Trophoblast cell (in vitro differentiated cells and primary cell): ENCODE measurements at regions not wholly inside any gene's neighbourhood (a gene's known extent, or its start where the extent isn't known, plus 50 kb on each side); places are given as distances from the start of the nearest gene placed in this dataset.
"Not testable (repeated sequence)": the region's sequence is repeated elsewhere in the genome, so short reads cannot be mapped to it uniquely, and the experiment has no call there.

ENCODE experiments used
- DNase-seq, 2 donors: peaks; one replicate each; pipeline ENCODE4 v3.0.0-alpha.2; 2016
- H2AFZ ChIP-seq: 2 replicates; pipeline ENCODE4 v1.6.1; 2013; ENCODE audit warnings: low read length, moderate library complexity, mild to moderate bottlenecking; ENCODE audit not compliant: insufficient read depth, poor library complexity
- H2AK5ac ChIP-seq: 2 replicates; pipeline ENCODE4 v1.6.1; 2013; ENCODE audit warnings: mild to moderate bottlenecking, low read length
- H2BK120ac ChIP-seq: 2 replicates; pipeline ENCODE4 v1.6.1; 2013; ENCODE audit warnings: low read length, mild to moderate bottlenecking, moderate library complexity; ENCODE audit not compliant: insufficient read depth, poor library complexity
- H2BK12ac ChIP-seq: 2 replicates; pipeline ENCODE4 v1.6.1; 2013; ENCODE audit warnings: mild to moderate bottlenecking, low read length, moderate library complexity
- H2BK5ac ChIP-seq: 2 replicates; pipeline ENCODE4 v1.6.1; 2013; ENCODE audit warnings: low read length, low read depth, moderate library complexity, mild to moderate bottlenecking; ENCODE audit not compliant: poor library complexity
- H3K14ac ChIP-seq: 2 replicates; pipeline ENCODE4 v1.6.1; 2013; ENCODE audit warnings: mild to moderate bottlenecking, low read length
- H3K18ac ChIP-seq: 2 replicates; pipeline ENCODE4 v1.6.1; 2013; ENCODE audit warnings: mild to moderate bottlenecking, low read length
- H3K23ac ChIP-seq: 2 replicates; pipeline ENCODE4 v1.6.1; 2013; ENCODE audit warnings: low read length
- H3K27ac ChIP-seq: 2 replicates; pipeline ENCODE4 v1.5.1; 2013; ENCODE audit warnings: low read depth, mild to moderate bottlenecking, inconsistent platforms, low read length, moderate library complexity
- H3K27me3 ChIP-seq: 2 replicates; pipeline ENCODE4 v1.6.1; 2013; ENCODE audit warnings: inconsistent platforms, mild to moderate bottlenecking, low read length, moderate library complexity; ENCODE audit not compliant: insufficient read depth
- H3K36me3 ChIP-seq, 2 experiments: 1 replicate in 1 of 2; 2 replicates in 1 of 2; pipeline ENCODE4 v1.6.1; 2013; ENCODE audit warnings: low read length in 2 of 2, mild to moderate bottlenecking in 2 of 2, moderate library complexity in 1 of 2; ENCODE audit not compliant: insufficient read depth in 2 of 2, control insufficient read depth in 1 of 2
- H3K4ac ChIP-seq: 2 replicates; pipeline ENCODE4 v1.6.1; 2013; ENCODE audit warnings: low read depth, mild to moderate bottlenecking, low read length, moderate library complexity
- H3K4me1 ChIP-seq, 2 experiments: 1 replicate in 1 of 2; 2 replicates in 1 of 2; pipeline ENCODE4 v1.6.1; 2013; ENCODE audit warnings: low read length in 2 of 2, mild to moderate bottlenecking in 2 of 2, moderate library complexity in 1 of 2; ENCODE audit not compliant: insufficient read depth in 2 of 2, control insufficient read depth in 1 of 2
- H3K4me2 ChIP-seq: 2 replicates; pipeline ENCODE4 v1.6.1; 2013; ENCODE audit warnings: inconsistent platforms, mild to moderate bottlenecking, low read length, moderate library complexity
- H3K4me3 ChIP-seq: 2 replicates; pipeline ENCODE4 v1.5.1; 2013; ENCODE audit warnings: mild to moderate bottlenecking, low read depth, low read length, inconsistent platforms
- H3K79me1 ChIP-seq: one replicate; pipeline ENCODE4 v1.6.1; 2013; ENCODE audit warnings: low read length
- H3K79me2 ChIP-seq: 2 replicates; pipeline ENCODE4 v1.6.1; 2013; ENCODE audit warnings: low read length, mild to moderate bottlenecking; ENCODE audit not compliant: control insufficient read depth, insufficient read depth, poor library complexity
- H3K9ac ChIP-seq: 2 replicates; pipeline ENCODE4 v1.6.1; 2013; ENCODE audit warnings: mild to moderate bottlenecking, low read length
- H3K9me3 ChIP-seq: 2 replicates; pipeline ENCODE4 v1.6.1; 2013; ENCODE audit warnings: low read depth, mild to moderate bottlenecking, control low read depth, inconsistent platforms, low read length; ENCODE audit not compliant: insufficient read depth
- H4K12ac ChIP-seq: 2 replicates; pipeline ENCODE4 v1.6.1; 2013; ENCODE audit warnings: low read depth, mild to moderate bottlenecking, low read length, moderate library complexity
- H4K8ac ChIP-seq: 2 replicates; pipeline ENCODE4 v1.6.1; 2013; ENCODE audit warnings: low read depth, mild to moderate bottlenecking, low read length, moderate library complexity
- H4K91ac ChIP-seq: one replicate; pipeline ENCODE4 v1.6.1; 2013; ENCODE audit warnings: low read depth, mild to moderate bottlenecking, low read length, moderate library complexity
- WGBS: extraction: QIAGEN DNeasy Blood & Tissue Kit; methylation state at CpG from one replicate; pipeline ENCODE4 v1.1.7; 2013; ENCODE audit warnings: missing lambda C conversion rate; ENCODE audit not compliant: insufficient read length, insufficient coverage; ENCODE audit errors: extremely low coverage; 5-methylcytosine and 5-hydroxymethylcytosine counted together

DNA sequence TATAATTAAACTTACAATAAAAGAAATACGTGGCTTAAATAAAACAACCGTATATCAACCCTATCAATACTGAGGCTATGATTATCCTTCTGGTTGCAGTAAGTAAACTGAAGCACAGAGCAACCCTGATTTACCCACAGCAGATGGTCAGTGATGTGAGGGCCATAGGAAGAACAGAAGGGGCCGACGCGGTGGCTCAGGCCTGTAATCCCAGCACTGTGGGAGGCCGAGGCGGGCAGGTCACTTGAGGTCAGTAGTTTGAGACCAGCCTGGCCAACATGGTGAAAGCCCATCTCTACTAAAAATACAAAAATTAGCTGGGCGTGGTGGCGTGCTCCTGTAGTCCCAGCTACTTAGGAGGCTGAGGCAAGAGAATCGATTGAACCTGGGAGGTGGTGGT, 94.2 kb upstream of the SLC25A33 start:
- Histone ChIP-seq H3K79me2 (peaks cover 18% of the 10 kb centered on the region), H3K4me1 (peaks cover 53 to 62% of the 10 kb centered on the region in 2 experiments), H3K14ac (peak overlapping the region; percentile 92), H3K27ac (peak overlapping the region; percentile 100), H4K91ac (peak overlapping the region; percentile 99), H4K8ac (peak overlapping the region; percentile 61), H2BK120ac (peak overlapping the region; percentile 97), H3K4ac (peak overlapping the region; percentile 88), H2AK5ac (peak overlapping the region; percentile 93), H2BK5ac (peak overlapping the region; percentile 94), H2BK12ac (peak overlapping the region; percentile 99), H3K18ac (peak overlapping the region; percentile 92), H3K79me1 (peaks cover 74% of the 10 kb centered on the region)
- H3K27me3 ChIP-seq, H3K23ac ChIP-seq, H3K9ac ChIP-seq, H4K12ac ChIP-seq, H3K9me3 ChIP-seq, H3K36me3 ChIP-seq, H3K4me2 ChIP-seq, H3K4me3 ChIP-seq, H2AFZ ChIP-seq: not testable (repeated sequence)
- no CpG with 5 or more reads among the region's 10 CpGs for WGBS
- peak; percentile 72 to 82 for DNase-seq

DNA sequence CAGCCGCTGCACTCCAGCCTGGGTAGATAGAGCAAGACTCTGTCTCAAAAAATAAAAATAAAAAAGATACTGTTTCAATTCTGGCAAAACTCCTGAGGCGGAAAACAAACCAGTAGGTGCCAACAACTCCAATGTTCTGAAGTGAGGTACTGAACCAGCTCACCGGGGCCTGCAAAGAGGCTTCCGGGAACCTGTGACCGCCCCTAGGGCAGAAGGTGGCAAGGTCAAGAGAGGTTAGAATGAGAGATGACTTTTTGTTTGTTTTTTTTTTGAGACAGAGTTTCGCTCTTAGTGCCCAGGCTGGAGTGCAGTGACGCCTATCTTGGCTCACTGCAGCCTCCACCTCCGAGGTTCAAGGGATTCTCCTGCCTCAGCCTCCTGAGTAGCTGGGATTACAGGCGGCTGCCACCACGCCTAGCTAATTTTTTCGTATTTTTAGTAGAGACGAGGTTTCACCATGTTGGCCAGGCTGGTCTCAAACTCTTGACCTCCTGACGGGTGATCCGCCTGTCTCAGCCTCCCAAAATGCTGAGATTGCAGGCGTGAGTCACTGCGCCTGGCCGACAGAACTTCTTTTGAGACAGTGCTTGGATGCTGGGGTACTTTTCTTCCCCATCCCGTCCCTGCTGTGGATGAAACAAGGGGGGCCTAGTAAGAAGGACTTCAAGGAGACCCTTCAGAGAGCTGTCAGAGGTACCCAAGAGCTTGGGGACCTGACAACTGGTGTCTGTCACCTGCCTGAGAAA, 91.9 kb upstream of the SLC25A33 start:
- no peaks in the 10 kb centered on the region for H3K36me3 ChIP-seq
- H3K79me1 ChIP-seq = peaks cover 78% of the 10 kb centered on the region
- H4K91ac ChIP-seq = peak overlapping the region; percentile 99
- no peak overlapping the region for H3K23ac ChIP-seq
- no peaks in the 10 kb centered on the region for H3K27me3 ChIP-seq
- H2AK5ac ChIP-seq = peak overlapping the region; percentile 95
- peak overlapping the region; percentile 98 for H3K14ac ChIP-seq
- WGBS = no CpG with 5 or more reads among the region's 18 CpGs
- peak overlapping the region; percentile 49 for H4K12ac ChIP-seq
- peak; percentile 36 to 37 for DNase-seq
- peaks cover 54 to 59% of the 10 kb centered on the region in 2 experiments for H3K4me1 ChIP-seq
- H3K18ac ChIP-seq = peak overlapping the region; percentile 95
- H2BK12ac ChIP-seq = peak overlapping the region; percentile 100
- peak overlapping the region; percentile 98 for H2BK120ac ChIP-seq
- H2BK5ac ChIP-seq = peak overlapping the region; percentile 98
- H4K8ac ChIP-seq = peak overlapping the region; percentile 83
- H3K4me3 ChIP-seq = no peak overlapping the region
- no peaks in the 10 kb centered on the region for H3K9me3 ChIP-seq
- peak overlapping the region; percentile 92 for H3K4ac ChIP-seq
- H3K9ac ChIP-seq = no peak overlapping the region
- H3K79me2 ChIP-seq = peaks cover 18% of the 10 kb centered on the region
- H2AFZ ChIP-seq = peak overlapping the region; percentile 38
- H3K4me2 ChIP-seq = no peak overlapping the region
- H3K27ac ChIP-seq = peak overlapping the region; percentile 100

DNA sequence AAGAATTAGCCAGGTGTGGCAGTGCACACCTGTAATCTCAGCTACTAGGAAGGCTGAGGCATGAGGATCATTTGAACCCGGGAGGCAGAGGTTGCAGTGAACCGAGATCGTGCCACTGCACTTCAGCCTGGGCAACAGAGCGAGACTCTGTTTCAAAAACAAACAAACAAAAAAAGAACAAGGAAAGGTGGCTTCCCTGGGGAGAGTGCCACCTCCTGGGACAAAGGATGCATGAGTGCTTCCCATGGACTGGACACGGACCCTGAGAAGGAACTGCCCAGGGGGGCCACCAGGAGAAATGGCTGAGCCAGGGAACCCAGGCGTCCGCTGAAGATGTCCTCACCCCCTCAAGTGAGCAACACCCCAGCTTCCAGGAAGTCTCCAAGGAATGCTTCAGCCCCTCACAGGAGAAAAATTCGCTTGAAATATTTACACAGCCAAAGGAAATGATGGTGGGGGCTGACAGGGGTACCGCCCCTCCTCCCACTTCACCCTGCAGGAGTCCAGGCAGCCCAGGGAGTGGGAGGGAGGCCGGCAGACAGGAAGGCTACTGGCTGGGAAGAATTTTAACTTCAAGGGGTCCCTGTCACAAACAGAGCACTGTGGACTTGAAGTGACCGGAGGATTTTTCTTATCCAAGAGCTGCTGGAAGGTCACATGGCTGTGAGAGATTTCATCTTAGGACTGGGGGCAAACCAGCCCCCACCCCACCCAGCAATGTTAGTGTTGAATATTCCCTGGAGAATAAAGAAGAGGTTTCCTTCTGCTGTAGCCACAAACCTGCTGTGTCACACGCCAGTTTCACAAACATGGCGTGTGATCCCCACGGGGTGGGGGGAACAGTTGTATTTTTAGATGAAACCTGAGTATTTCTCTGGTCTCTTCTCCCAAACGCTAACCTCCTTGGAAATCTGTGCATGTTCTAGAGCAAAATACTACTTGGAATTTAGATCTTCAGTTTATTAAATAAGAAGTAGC, 90.8 kb upstream of the SLC25A33 start:
- Histone ChIP-seq H3K79me2 (peaks cover 20% of the 10 kb centered on the region), H2BK5ac (peak overlapping the region; percentile 98), H3K36me3 (no peaks in the 10 kb centered on the region), H3K4me1 (peaks cover 52 to 59% of the 10 kb centered on the region in 2 experiments), H2BK12ac (peak overlapping the region; percentile 100), H3K9ac (peak overlapping the region; percentile 71), H4K91ac (peak overlapping the region; percentile 99), H3K4me3 (no peak overlapping the region), H3K27ac (peak overlapping the region; percentile 100), H2BK120ac (peak overlapping the region; percentile 98), H3K27me3 (no peaks in the 10 kb centered on the region), H3K9me3 (peaks cover 3% of the 10 kb centered on the region), H3K79me1 (peaks cover 70% of the 10 kb centered on the region), H2AK5ac (peak overlapping the region; percentile 95), H3K4me2 (peak overlapping the region; percentile 55), H2AFZ (peak overlapping the region; percentile 35), H3K18ac (peak overlapping the region; percentile 93), H3K4ac (peak overlapping the region; percentile 92), H3K14ac (peak overlapping the region; percentile 98), H4K12ac (peak overlapping the region; percentile 78), H4K8ac (peak overlapping the region; percentile 83), H3K23ac (no peak overlapping the region)
- WGBS = no CpG with 5 or more reads among the region's 15 CpGs
- peak; percentile 20 to 40 for DNase-seq

DNA sequence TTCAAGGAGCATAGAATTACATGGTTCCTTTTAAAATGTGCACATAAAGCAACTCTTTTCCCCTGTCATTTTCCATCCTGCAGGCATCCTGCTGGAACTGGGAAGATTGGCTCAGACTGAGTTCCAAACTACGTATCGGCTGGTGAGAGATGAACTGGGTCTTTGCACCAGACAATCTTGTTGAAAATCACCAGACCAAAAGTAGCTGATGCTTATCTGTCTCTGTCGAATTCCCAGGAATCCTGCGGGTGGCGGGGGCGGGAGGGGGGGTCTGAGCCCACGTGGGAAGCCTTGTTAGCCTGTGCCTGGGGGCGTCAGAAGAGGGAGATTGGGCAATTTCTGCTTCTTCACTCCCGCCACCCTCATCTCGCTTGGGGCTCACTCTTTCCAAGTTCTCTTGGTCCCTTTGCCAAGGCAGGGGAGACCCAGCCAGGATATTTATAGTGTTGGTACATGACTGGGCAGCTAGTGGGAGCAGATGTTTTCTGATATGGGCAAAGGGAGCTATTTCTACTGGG, 90.1 kb upstream of the SLC25A33 start:
- Histone ChIP-seq H3K4me1 (peaks cover 58 to 65% of the 10 kb centered on the region in 2 experiments), H3K79me2 (peaks cover 21% of the 10 kb centered on the region), H3K27me3 (no peaks in the 10 kb centered on the region), H2AK5ac (peak overlapping the region; percentile 28), H2BK120ac (peak overlapping the region; percentile 99), H3K18ac (peak overlapping the region; percentile 97), H3K4ac (peak overlapping the region; percentile 92), H3K36me3 (no peaks in the 10 kb centered on the region), H2BK5ac (peak overlapping the region; percentile 99), H3K4me2 (peak overlapping the region; percentile 55), H3K9ac (no peak overlapping the region), H2BK12ac (peak overlapping the region; percentile 76), H3K4me3 (no peak overlapping the region), H3K27ac (peak overlapping the region; percentile 100), H4K91ac (peak overlapping the region; percentile 95), H4K12ac (no peak overlapping the region), H3K14ac (peak overlapping the region; percentile 98), H2AFZ (peak overlapping the region; percentile 13), H3K9me3 (peaks cover 4% of the 10 kb centered on the region), H3K23ac (no peak overlapping the region), H3K79me1 (peaks cover 73% of the 10 kb centered on the region), H4K8ac (peak overlapping the region; percentile 68)
- peak; percentile 92 to 94 for DNase-seq
- WGBS = no CpG with 5 or more reads among the region's 10 CpGs
